Activated CD8-positive, alpha-beta T cell treated with anti-CD3 and anti-CD28 coated beads for 36 hours (primary cell): ENCODE measurements at regions not wholly inside any gene's neighbourhood (a gene's known extent, or its start where the extent isn't known, plus 50 kb on each side); places are given as distances from the start of the nearest gene placed in this dataset.

Experiments
- ATAC-seq: fragments of 200-7000 bp; cut with Tn5 transposase; one replicate; pipeline ENCODE4 v1.10.0; 2021; ENCODE audit warnings: mild to moderate bottlenecking, moderate library complexity
- CTCF ChIA-PET: fragments of 350-600 bp; sonication (Branson Sonifier 250); formaldehyde crosslinking; loops from one replicate; lab custom pipeline; 2021; ENCODE audit warnings: antibody characterized with exemption; lab: Charles Lee
- POLR2A ChIA-PET: fragments of 350-600 bp; sonication (Branson Sonifier 250); formaldehyde crosslinking; loops from one replicate; lab custom pipeline; 2021; ENCODE audit warnings: antibody characterized with exemption; lab: Charles Lee
- DNase-seq: peaks from one replicate; pipeline ENCODE4 v3.0.0-alpha.2; 2020
- H3K27ac Mint-ChIP-seq: one replicate; pipeline ENCODE4 v1.8.0; 2021; ENCODE audit warnings: mild to moderate bottlenecking, mixed read lengths
- H3K27me3 Mint-ChIP-seq: one replicate; pipeline ENCODE4 v1.8.0; 2021; ENCODE audit warnings: mixed read lengths
- H3K36me3 Mint-ChIP-seq: one replicate; pipeline ENCODE4 v1.8.0; 2021; ENCODE audit warnings: low read depth, mixed read lengths
- H3K4me1 Mint-ChIP-seq: one replicate; pipeline ENCODE4 v1.8.0; 2021; ENCODE audit warnings: low read depth, mixed read lengths
- H3K4me3 Mint-ChIP-seq: one replicate; pipeline ENCODE4 v1.8.0; 2021; ENCODE audit warnings: mild to moderate bottlenecking, moderate library complexity, mixed read lengths
- H3K9me3 Mint-ChIP-seq: one replicate; pipeline ENCODE4 v1.8.0; 2021; ENCODE audit warnings: mixed read lengths
- intact Hi-C: fragments of 100-400 bp; cut with micrococcal nuclease; formaldehyde crosslinking; loops from one replicate; pipeline ENCODE4 v1.10.0; 2022
- TF ChIP-seq, protein P1 (sequence below): fragments of 200-600 bp; IDR thresholded peaks from one replicate; pipeline ENCODE4 v1.8.0; 2022; ENCODE audit warnings: antibody characterized with exemption, mild to moderate bottlenecking

DNA sequence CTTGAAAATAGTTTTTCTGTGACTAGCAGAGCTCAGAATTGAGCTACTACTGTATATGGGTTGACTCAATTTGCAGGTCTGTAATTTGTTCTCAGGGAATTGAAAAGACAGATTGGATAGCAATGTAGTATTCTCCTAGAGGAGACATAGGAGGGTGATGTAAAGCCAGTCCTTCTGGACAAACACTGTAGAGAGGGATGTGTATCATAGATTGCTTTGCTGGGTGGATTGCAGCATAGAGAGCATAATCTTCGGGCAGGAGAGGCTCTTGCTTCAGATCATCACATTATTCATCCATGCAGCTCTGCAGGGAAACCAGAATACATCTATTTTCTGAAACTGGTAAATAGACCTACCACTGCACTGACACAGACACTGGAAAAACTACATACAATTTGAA, 1110.5 kb downstream of the RAPGEF2 start:
- no peaks in the 10 kb centered on the region for H3K27me3 Mint-ChIP-seq
- intact Hi-C loops = no loop called here
- peaks cover 13% of the 10 kb centered on the region for H3K9me3 Mint-ChIP-seq
- DNase-seq (no peak), ATAC-seq (no peak)
- POLR2A ChIA-PET = no interaction called here
- no peak overlapping the region for H3K27ac Mint-ChIP-seq
- no peak overlapping the region for H3K4me3 Mint-ChIP-seq
- CTCF ChIA-PET = no interaction called here
- H3K4me1 Mint-ChIP-seq = no peaks in the 10 kb centered on the region
- TF ChIP-seq, protein P1, sequence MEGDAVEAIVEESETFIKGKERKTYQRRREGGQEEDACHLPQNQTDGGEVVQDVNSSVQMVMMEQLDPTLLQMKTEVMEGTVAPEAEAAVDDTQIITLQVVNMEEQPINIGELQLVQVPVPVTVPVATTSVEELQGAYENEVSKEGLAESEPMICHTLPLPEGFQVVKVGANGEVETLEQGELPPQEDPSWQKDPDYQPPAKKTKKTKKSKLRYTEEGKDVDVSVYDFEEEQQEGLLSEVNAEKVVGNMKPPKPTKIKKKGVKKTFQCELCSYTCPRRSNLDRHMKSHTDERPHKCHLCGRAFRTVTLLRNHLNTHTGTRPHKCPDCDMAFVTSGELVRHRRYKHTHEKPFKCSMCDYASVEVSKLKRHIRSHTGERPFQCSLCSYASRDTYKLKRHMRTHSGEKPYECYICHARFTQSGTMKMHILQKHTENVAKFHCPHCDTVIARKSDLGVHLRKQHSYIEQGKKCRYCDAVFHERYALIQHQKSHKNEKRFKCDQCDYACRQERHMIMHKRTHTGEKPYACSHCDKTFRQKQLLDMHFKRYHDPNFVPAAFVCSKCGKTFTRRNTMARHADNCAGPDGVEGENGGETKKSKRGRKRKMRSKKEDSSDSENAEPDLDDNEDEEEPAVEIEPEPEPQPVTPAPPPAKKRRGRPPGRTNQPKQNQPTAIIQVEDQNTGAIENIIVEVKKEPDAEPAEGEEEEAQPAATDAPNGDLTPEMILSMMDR = no peak
- no peaks in the 10 kb centered on the region for H3K36me3 Mint-ChIP-seq

DNA sequence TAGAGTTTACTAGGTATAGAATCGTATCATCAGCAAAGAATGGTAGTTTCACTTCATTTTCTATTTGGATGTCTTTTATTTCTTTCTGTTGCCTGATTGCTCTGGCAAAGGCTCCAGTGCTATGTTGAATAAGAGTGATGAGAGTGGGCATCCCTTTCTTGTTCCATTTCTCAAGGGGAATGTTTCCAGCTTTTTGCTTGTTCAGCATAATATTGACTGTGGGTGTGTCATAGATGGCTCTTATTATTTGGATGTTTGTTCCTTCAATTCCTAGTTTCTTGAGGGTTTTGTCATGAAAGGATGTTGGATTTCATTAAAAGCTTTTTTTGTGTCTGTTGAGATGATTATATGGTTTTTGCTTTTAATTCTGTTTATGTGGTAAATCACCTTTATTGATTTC, 1114.5 kb downstream of the RAPGEF2 start:
- intact Hi-C loops = no loop called here

DNA sequence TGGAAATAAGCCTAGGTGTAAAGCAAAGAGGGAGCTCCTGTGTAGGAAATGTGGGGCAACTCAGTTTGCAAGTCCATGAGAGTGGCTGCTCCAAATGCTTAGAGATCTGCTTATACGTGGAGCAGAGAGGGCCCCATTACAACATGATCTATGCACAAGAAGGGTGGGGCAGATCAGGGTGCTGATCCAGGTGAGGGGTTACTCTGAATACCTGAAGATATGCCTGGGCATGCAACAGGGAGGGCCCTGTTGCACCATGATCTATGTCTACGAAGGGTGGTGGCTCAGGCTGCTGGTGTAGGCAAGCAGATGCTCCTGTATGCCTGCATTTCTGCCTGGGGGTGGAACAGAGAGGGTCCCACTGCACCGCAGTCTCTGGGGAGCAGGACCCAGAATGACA, 1121.2 kb downstream of the RAPGEF2 start:
- Mint-ChIP-seq H3K27ac (no peak overlapping the region), H3K36me3 (no peaks in the 10 kb centered on the region), H3K27me3 (no peaks in the 10 kb centered on the region), H3K4me3 (no peak overlapping the region), H3K9me3 (peaks cover 19% of the 10 kb centered on the region), H3K4me1 (no peaks in the 10 kb centered on the region)
- ChIA-PET POLR2A (no interaction called here), CTCF (no interaction called here)
- TF ChIP-seq, protein P1 = no peak
- ATAC-seq (no peak), DNase-seq (no peak)
- intact Hi-C loops = no loop called here

More for the DNA sequence above, 1114.5 kb downstream of the RAPGEF2 start:
- POLR2A ChIA-PET = no interaction called here
- H3K4me1 Mint-ChIP-seq = no peaks in the 10 kb centered on the region
- CTCF ChIA-PET = no interaction called here
- H3K9me3 Mint-ChIP-seq = peaks cover 28% of the 10 kb centered on the region
- ATAC-seq = no peak
- no peak overlapping the region for H3K27ac Mint-ChIP-seq
- DNase-seq = no peak
- no peaks in the 10 kb centered on the region for H3K36me3 Mint-ChIP-seq
- no peaks in the 10 kb centered on the region for H3K27me3 Mint-ChIP-seq
- no peak overlapping the region for H3K4me3 Mint-ChIP-seq
- TF ChIP-seq, protein P1 = no peak

DNA sequence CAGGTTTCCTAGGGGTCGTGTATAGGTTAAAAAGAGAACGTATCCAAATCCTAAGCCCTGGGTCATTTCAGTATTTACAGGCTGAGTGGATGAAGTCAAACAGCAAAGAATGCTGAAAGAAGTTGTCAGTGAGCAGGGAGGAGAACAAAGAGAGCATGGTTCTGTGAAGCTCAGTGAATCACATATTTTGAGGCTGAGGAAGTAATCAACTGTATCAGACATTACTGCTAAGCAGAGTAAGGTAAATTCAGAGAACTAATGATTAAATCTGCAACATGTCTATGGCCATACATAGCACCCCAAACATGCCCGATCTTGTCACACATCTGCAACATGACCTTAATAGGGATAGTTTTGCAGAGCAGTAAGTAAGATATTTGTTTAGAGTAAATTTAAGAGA, 1130.3 kb downstream of the RAPGEF2 start:
- Mint-ChIP-seq H3K27me3 (no peaks in the 10 kb centered on the region), H3K4me1 (no peaks in the 10 kb centered on the region), H3K4me3 (no peak overlapping the region), H3K36me3 (no peaks in the 10 kb centered on the region), H3K9me3 (peaks cover 5% of the 10 kb centered on the region), H3K27ac (no peak overlapping the region)
- no peak for DNase-seq
- POLR2A ChIA-PET = no interaction called here
- ATAC-seq = no peak
- intact Hi-C loops = no loop called here
- TF ChIP-seq, protein P1 = no peak
- CTCF ChIA-PET = no interaction called here

DNA sequence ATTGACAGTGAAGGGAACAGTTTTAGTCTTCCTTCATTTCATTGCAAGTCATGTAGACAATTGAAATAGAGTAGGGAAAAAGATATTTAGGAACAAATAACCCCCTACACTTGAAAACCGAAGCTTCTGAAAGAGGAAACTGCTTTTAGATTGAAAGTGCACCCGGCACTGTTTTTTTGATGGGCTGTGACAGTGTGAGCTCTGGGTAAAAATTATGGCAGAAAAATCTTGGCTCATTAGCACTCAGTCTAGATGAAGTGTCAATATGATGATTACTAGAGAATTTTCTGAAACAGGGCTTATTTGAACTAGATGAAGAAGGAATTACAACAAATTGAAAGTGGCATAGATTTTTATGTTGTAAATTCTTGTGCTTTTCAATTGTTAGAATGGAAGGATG, 1132.4 kb downstream of the RAPGEF2 start:
- DNase-seq (no peak), ATAC-seq (no peak)
- TF ChIP-seq, protein P1 = no peak
- Mint-ChIP-seq H3K27ac (no peak overlapping the region), H3K4me1 (no peaks in the 10 kb centered on the region), H3K27me3 (no peaks in the 10 kb centered on the region), H3K36me3 (no peaks in the 10 kb centered on the region), H3K9me3 (peaks cover 3% of the 10 kb centered on the region), H3K4me3 (no peak overlapping the region)
- CTCF ChIA-PET = no interaction called here
- POLR2A ChIA-PET = no interaction called here
- intact Hi-C loops = no loop called here
